ENCODE measurements at regions not wholly inside any gene's neighbourhood (a gene's known extent, or its start where the extent isn't known, plus 50 kb on each side); places are given as distances from the start of the nearest gene placed in this dataset.

DNA sequence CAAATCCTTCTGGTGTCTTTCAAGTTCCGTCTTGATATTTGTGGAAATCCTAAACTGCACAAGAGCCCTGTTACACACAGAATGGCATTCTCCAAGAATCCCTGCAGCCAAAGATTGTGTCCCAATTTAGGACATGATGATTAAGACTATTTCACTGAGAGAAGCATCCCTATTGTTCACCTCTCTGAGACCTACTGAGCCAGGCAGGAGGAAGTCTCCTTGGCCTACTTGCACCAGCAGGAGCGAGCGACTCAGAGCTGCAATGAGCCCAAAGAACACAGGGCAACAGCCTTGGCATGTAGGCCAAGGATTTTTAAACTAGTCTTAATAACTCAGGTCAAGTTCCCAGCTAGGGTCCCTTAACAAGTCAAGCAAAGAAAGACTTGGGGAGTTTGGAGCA, 79.4 kb upstream of the RUNX1 start:
- Histone ChIP-seq H3K9ac (ENCODE audit: low read depth, low read length) (no peak overlapping the region), H3K4me3 (ENCODE audit: low read depth, low read length) (no peak overlapping the region), H3K36me3 (ENCODE audit: control insufficient read depth, insufficient read depth, low read length) (no peaks in the 10 kb centered on the region), H3K9me3 (ENCODE audit: control insufficient read depth, insufficient read depth, low read length) (no peaks in the 10 kb centered on the region), H3K4me1 (ENCODE audit: control insufficient read depth, insufficient read depth, low read length) (peaks cover 6% of the 10 kb centered on the region), H3K27me3 (ENCODE audit: control insufficient read depth, insufficient read depth, low read length) (no peaks in the 10 kb centered on the region), H3K27ac (ENCODE audit: low read depth, low read length) (no peak overlapping the region)

DNA sequence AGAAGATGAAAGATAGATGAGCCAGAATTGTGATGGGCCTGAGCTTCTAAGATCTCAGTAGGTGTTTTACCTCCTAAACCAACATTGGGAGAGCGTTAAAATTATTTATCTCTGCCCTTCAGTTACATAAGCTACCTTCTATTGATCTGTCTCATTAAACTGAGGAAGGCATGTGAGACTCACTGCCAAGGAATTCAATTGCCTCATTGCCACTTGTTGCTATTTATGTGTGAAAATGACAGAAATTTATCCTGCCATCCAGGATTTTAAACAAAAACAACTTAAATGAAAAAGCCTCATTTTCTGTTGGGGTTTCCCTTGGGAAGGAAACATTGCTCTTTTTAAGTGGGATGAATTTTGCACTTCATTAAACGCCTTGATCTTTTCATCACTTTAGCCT, 78.7 kb upstream of the RUNX1 start:
- Histone ChIP-seq H3K36me3 (ENCODE audit: control insufficient read depth, insufficient read depth, low read length) (no peaks in the 10 kb centered on the region), H3K27me3 (ENCODE audit: control insufficient read depth, insufficient read depth, low read length) (no peaks in the 10 kb centered on the region), H3K9ac (ENCODE audit: low read depth, low read length) (no peak overlapping the region), H3K27ac (ENCODE audit: low read depth, low read length) (peak overlapping the region; percentile 1), H3K9me3 (ENCODE audit: control insufficient read depth, insufficient read depth, low read length) (no peaks in the 10 kb centered on the region), H3K4me1 (ENCODE audit: control insufficient read depth, insufficient read depth, low read length) (peaks cover 6% of the 10 kb centered on the region), H3K4me3 (ENCODE audit: low read depth, low read length) (no peak overlapping the region)

DNA sequence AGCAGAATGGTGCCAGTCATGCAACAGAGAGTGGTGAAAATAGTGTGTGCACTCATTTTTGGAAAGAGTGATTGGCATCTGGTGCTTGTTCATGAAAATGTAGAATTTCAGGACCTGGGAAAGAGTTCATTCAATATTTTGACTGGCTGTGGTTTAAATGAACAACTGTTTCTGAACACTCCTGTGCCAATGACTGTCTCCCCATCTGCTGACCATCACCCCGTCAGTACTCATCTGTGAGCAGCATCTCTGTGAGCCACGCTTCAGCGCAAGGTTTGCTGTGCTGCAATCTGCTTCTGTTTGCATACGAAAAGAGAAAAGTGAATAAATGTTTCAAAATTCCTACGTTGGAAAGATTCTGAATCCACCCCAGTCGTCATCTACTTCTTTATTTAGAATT, 77.9 kb upstream of the RUNX1 start:
- Histone ChIP-seq H3K4me1 (ENCODE audit: control insufficient read depth, insufficient read depth, low read length) (peaks cover 6% of the 10 kb centered on the region), H3K36me3 (ENCODE audit: control insufficient read depth, insufficient read depth, low read length) (no peaks in the 10 kb centered on the region), H3K9me3 (ENCODE audit: control insufficient read depth, insufficient read depth, low read length) (no peaks in the 10 kb centered on the region), H3K27ac (ENCODE audit: low read depth, low read length) (no peak overlapping the region), H3K27me3 (ENCODE audit: control insufficient read depth, insufficient read depth, low read length) (no peaks in the 10 kb centered on the region), H3K9ac (ENCODE audit: low read depth, low read length) (no peak overlapping the region), H3K4me3 (ENCODE audit: low read depth, low read length) (no peak overlapping the region)

DNA sequence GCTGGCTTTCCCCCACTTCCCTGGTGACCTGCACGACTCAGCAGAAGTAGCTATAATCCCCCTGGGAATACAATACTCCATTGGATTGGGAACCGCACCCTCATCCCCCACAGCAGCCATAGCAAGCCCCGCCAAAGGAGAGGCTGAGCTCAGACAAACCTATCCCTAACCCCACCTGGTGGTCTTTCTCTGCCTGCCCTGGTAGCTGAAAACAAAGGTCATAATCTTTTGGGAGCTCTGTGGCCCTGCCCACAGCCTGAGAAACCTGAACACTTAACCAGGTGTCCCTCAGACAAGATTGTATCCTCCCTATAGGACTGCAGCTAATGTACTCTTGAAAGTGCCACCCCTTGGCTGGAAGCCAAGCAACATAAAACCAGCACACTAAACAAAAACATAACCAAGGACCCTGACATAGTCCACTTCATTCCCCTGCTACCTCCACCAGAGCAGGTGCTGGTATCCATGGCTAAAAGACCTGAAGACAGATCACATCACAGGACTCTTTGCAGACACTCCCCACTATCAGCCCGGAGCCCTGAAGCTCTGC, 71.6 kb upstream of the RUNX1 start:
- Histone ChIP-seq H3K9me3 (ENCODE audit: control insufficient read depth, insufficient read depth, low read length) (no peaks in the 10 kb centered on the region), H3K27me3 (ENCODE audit: control insufficient read depth, insufficient read depth, low read length) (no peaks in the 10 kb centered on the region), H3K36me3 (ENCODE audit: control insufficient read depth, insufficient read depth, low read length) (no peaks in the 10 kb centered on the region), H3K9ac (ENCODE audit: low read depth, low read length) (no peak overlapping the region; the same call in 1 of the 2 replicates), H3K4me3 (ENCODE audit: low read depth, low read length) (no peak overlapping the region), H3K27ac (ENCODE audit: low read depth, low read length) (no peak overlapping the region), H3K4me1 (ENCODE audit: control insufficient read depth, insufficient read depth, low read length) (no peaks in the 10 kb centered on the region)

DNA sequence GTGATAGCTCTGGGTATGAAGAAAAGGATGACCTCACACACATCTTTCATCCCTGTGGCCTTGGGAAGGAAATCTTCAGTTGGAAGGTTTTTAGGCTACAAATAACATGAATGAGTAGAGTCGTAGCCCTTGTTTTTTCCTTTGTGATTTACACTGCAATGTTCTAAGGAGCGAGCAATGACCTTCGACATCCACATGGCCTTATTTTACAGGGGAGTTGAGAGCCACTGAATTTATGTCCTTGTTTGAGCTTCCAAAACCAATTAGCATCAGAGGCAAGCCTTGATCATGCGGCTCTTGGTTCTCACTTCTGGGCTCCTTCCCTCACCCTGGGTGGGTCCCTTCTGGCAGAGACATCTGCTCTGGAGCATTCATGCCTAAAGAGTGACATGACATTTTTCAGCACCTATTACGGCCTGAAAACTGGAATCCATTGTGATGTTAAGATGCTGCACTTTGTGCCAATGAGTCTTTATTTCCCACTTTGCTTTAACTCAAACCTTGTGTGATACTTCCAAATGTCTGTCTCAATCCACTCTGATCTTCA, 70.5 kb upstream of the RUNX1 start:
- no peaks in the 10 kb centered on the region for H3K9me3 ChIP-seq (ENCODE audit: control insufficient read depth, insufficient read depth, low read length)
- H3K36me3 ChIP-seq (ENCODE audit: control insufficient read depth, insufficient read depth, low read length) = no peaks in the 10 kb centered on the region
- H3K4me3 ChIP-seq (ENCODE audit: low read depth, low read length) = no peak overlapping the region
- H3K27me3 ChIP-seq (ENCODE audit: control insufficient read depth, insufficient read depth, low read length) = no peaks in the 10 kb centered on the region
- no peaks in the 10 kb centered on the region for H3K4me1 ChIP-seq (ENCODE audit: control insufficient read depth, insufficient read depth, low read length)
- H3K27ac ChIP-seq (ENCODE audit: low read depth, low read length) = no peak overlapping the region
- no peak overlapping the region for H3K9ac ChIP-seq (ENCODE audit: low read depth, low read length)

DNA sequence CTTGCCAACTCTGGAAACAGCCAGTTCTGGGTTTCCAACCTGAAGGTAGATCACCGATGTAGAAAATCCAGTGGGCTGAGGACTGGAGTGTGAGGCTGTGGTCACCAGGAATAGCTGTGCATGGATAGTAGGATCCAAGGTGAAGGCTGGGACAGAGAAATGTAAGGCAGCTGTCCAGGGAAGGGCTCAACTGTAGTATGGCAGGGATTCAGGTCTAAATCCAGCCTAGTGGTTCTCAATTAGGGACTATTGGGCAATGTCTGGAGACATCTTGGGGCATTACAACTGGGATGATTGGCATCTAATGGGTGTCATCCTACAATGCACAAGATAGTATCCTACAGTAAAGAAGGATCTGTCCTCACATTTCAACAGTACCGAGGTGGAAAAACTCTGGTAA, 67.7 kb upstream of the RUNX1 start:
- Histone ChIP-seq H3K36me3 (ENCODE audit: control insufficient read depth, insufficient read depth, low read length) (no peaks in the 10 kb centered on the region), H3K4me1 (ENCODE audit: control insufficient read depth, insufficient read depth, low read length) (no peaks in the 10 kb centered on the region), H3K9me3 (ENCODE audit: control insufficient read depth, insufficient read depth, low read length) (no peaks in the 10 kb centered on the region), H3K27me3 (ENCODE audit: control insufficient read depth, insufficient read depth, low read length) (no peaks in the 10 kb centered on the region), H3K4me3 (ENCODE audit: low read depth, low read length) (no peak overlapping the region), H3K27ac (ENCODE audit: low read depth, low read length) (no peak overlapping the region), H3K9ac (ENCODE audit: low read depth, low read length) (no peak overlapping the region)

DNA sequence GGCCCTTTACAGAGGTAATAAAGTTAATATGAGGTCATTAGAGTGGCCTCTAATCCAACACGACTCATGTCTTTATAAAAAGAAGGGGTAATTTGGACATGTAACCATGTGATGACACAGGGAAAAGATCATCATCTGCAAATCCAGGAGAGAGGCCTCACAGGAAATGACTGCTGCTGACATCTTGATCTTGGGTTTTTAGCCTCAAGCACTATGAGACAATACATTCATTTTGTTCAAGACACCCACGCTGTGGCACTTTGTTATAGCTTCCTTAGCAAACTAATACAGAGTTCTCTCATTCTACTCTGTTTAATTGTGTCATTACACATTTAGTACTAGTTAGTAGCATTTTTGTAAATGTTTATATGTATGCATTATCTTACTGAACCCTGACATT, 64.0 kb upstream of the RUNX1 start:
- Histone ChIP-seq H3K27me3 (ENCODE audit: control insufficient read depth, insufficient read depth, low read length) (no peaks in the 10 kb centered on the region), H3K36me3 (ENCODE audit: control insufficient read depth, insufficient read depth, low read length) (no peaks in the 10 kb centered on the region), H3K4me3 (ENCODE audit: low read depth, low read length) (no peak overlapping the region), H3K27ac (ENCODE audit: low read depth, low read length) (no peak overlapping the region), H3K4me1 (ENCODE audit: control insufficient read depth, insufficient read depth, low read length) (no peaks in the 10 kb centered on the region), H3K9ac (ENCODE audit: low read depth, low read length) (no peak overlapping the region), H3K9me3 (ENCODE audit: control insufficient read depth, insufficient read depth, low read length) (no peaks in the 10 kb centered on the region)

DNA sequence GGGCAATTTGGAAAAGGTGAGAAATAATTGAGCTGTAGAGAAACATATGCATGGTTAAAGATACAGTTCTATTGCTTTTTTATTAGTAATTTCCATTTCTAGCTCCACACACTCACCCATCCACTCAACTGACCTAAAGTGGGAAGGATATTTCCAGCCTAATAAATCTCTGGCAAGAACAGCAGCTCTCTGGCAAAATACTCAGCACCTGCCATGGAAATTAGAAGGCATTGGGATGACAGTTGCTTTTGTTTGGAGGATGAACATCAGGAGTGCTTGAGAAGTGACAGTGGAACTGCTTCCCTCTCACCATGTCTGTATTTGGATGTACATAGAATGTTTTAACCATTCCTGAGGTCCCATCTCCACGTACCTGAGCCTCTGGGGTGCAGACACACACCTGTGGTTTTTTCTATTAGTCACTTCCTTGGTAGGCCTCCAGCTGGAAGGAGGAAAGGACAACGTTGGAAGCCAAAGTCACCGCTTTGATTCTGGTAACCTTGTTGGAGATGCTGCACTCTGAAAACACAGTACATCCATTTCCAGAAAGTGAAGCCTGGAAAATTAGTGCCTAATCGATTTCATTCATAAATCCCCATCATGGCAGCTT, 62.3 kb upstream of the RUNX1 start:
- H3K27ac ChIP-seq (ENCODE audit: low read depth, low read length) = no peak overlapping the region
- no peaks in the 10 kb centered on the region for H3K9me3 ChIP-seq (ENCODE audit: control insufficient read depth, insufficient read depth, low read length)
- no peak overlapping the region for H3K4me3 ChIP-seq (ENCODE audit: low read depth, low read length)
- no peaks in the 10 kb centered on the region for H3K27me3 ChIP-seq (ENCODE audit: control insufficient read depth, insufficient read depth, low read length)
- H3K9ac ChIP-seq (ENCODE audit: low read depth, low read length) = no peak overlapping the region
- H3K36me3 ChIP-seq (ENCODE audit: control insufficient read depth, insufficient read depth, low read length) = no peaks in the 10 kb centered on the region
- no peaks in the 10 kb centered on the region for H3K4me1 ChIP-seq (ENCODE audit: control insufficient read depth, insufficient read depth, low read length)

DNA sequence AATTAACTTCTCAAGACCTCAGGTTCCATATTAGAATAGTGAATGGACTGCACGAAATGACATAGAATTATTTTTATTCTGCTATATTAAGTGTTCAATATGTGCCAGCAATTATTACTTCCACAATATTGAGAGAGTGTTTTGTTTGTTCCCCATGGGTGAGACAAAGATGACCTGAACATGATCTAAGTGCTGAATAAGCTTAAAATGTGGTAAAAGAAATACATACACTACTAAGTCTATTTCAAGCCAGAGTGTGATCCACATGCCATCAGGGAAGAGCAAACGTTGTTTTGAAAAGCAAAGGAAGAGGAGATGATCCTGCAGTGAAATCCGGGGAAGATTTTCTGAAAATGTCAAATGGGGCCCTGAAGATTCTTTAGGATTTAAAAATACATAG, 59.8 kb upstream of the RUNX1 start:
- Histone ChIP-seq H3K9ac (ENCODE audit: low read depth, low read length) (no peak overlapping the region), H3K27ac (ENCODE audit: low read depth, low read length) (no peak overlapping the region), H3K4me3 (ENCODE audit: low read depth, low read length) (no peak overlapping the region), H3K27me3 (ENCODE audit: control insufficient read depth, insufficient read depth, low read length) (no peaks in the 10 kb centered on the region), H3K9me3 (ENCODE audit: control insufficient read depth, insufficient read depth, low read length) (no peaks in the 10 kb centered on the region), H3K4me1 (ENCODE audit: control insufficient read depth, insufficient read depth, low read length) (no peaks in the 10 kb centered on the region), H3K36me3 (ENCODE audit: control insufficient read depth, insufficient read depth, low read length) (no peaks in the 10 kb centered on the region)

DNA sequence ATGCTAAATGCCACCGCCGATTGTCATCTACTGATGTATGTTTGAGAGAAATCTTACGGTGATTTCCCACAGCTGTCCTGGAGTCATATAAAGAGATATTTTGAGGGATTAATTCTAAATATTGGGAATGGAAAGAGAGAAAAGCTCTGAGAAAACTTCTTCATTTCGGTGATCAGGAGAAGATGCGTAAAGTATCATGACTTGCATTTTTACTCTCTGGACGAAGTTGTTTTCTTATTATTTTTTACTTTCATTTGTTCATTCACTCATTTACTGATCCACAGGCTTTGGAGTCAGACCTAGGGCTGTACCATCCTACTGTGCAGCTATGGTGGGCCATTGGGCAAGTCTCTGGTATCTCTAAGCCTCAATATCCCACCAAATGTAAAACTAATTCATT, 58.4 kb upstream of the RUNX1 start:
- H3K27ac ChIP-seq (ENCODE audit: low read depth, low read length) = no peak overlapping the region
- H3K36me3 ChIP-seq (ENCODE audit: control insufficient read depth, insufficient read depth, low read length) = no peaks in the 10 kb centered on the region
- H3K9ac ChIP-seq (ENCODE audit: low read depth, low read length) = no peak overlapping the region
- no peak overlapping the region for H3K4me3 ChIP-seq (ENCODE audit: low read depth, low read length)
- H3K9me3 ChIP-seq (ENCODE audit: control insufficient read depth, insufficient read depth, low read length) = no peaks in the 10 kb centered on the region
- no peaks in the 10 kb centered on the region for H3K4me1 ChIP-seq (ENCODE audit: control insufficient read depth, insufficient read depth, low read length)
- no peaks in the 10 kb centered on the region for H3K27me3 ChIP-seq (ENCODE audit: control insufficient read depth, insufficient read depth, low read length)

DNA sequence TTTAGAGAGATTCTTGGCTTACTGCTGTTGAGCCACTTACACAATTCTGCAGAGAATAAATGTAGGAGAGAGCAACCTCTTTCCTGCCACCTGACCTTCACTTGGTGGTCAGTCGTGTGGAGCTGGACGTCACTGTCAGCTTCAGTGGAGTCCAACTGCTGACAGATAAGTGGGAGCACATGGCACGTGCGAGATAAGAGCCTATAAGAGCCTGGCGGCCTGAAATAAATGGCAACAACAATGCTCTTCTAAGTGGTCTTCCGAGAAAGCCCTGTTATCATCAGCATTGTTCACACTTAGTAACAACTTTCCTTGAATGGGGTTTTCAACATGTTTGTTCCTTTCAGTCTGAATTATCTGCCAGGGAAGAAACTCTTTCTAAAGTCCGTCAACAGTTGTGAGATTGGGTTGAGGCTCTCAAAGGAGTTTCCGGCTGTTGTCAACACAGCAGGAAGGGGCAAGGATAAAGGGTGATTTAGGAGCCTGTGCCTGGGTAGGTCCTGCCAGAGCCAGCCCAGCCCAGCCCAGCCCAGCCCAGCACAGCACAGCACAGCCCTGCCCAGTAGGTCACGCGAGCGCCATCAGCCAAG, 57.2 kb upstream of the RUNX1 start:
- Histone ChIP-seq H3K27me3 (ENCODE audit: control insufficient read depth, insufficient read depth, low read length) (no peaks in the 10 kb centered on the region), H3K4me1 (ENCODE audit: control insufficient read depth, insufficient read depth, low read length) (no peaks in the 10 kb centered on the region), H3K9ac (ENCODE audit: low read depth, low read length) (no peak overlapping the region)

More for the DNA sequence above, 57.2 kb upstream of the RUNX1 start:
- H3K9me3 ChIP-seq (ENCODE audit: control insufficient read depth, insufficient read depth, low read length) = no peaks in the 10 kb centered on the region
- H3K36me3 ChIP-seq (ENCODE audit: control insufficient read depth, insufficient read depth, low read length) = no peaks in the 10 kb centered on the region
- H3K27ac ChIP-seq (ENCODE audit: low read depth, low read length) = no peak overlapping the region
- H3K4me3 ChIP-seq (ENCODE audit: low read depth, low read length) = no peak overlapping the region

Measured in HUES48 (cell line).